ENCODE measurements at regions not wholly inside any gene's neighbourhood (a gene's known extent, or its start where the extent isn't known, plus 50 kb on each side); places are given as distances from the start of the nearest gene placed in this dataset.

- TF ChIP-seq POLR2AphosphoS5 (IDR thresholded peaks at IDR 0.05; ENCODE audit: borderline replicate concordance, low read depth, low read length) (no peak), EZH2 (IDR thresholded peaks at IDR 0.05) (no peak), FOXP2 (optimal IDR thresholded peaks at IDR 0.05; ENCODE audit: control extremely low read depth, extremely low read length, insufficient read depth) (no peak)
Observed at GRCh38 chr13:33454844-33455705, 169.5 kb upstream of the STARD13 start.

Data from SK-N-MC (cell line).